ENCODE measurements at regions not wholly inside any gene's neighbourhood (a gene's known extent, or its start where the extent isn't known, plus 50 kb on each side); places are given as distances from the start of the nearest gene placed in this dataset.

DNA sequence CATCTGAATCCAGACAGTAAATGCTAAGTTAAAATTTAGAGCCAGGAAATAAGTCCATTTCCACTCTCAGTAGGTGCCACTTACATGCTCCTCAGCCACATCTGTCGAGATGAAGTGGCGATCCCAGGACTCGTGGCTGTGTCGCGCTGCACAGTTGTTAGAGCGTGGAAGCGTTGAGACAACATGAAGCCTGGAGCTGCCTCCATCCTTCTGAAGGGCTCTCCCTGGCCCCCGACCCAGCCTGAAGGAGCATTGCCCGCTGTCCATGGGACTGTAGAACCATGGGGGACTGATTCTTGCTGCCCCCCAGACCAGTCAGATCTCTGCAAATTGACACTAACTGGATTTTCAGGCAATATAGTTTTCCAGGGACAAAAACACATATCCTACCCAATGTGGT, 58.9 kb downstream of the IRX1 start:
- DNase-seq (ENCODE audit: low spot score), result no peak

- no peak for DNase-seq (ENCODE audit: low spot score)
Observed at GRCh38 chr5:3656803-3657202, 61.2 kb downstream of the IRX1 start.

GRCh38 chr5:3657364-3658022, 61.9 kb downstream of the IRX1 start:
- DNase-seq (ENCODE audit: low spot score), result no peak

- DNase-seq (ENCODE audit: low spot score), result no peak
Observed at GRCh38 chr5:3658929-3659328, 63.3 kb downstream of the IRX1 start.

- no peak for DNase-seq (ENCODE audit: low spot score)
Observed at GRCh38 chr5:3659907-3660306, 64.3 kb downstream of the IRX1 start.

- DNase-seq (ENCODE audit: low spot score), result no peak
Observed at GRCh38 chr5:3660630-3661029, 65.0 kb downstream of the IRX1 start.

- no peak for DNase-seq (ENCODE audit: low spot score)
Observed at GRCh38 chr5:3661755-3662296, 66.2 kb downstream of the IRX1 start.

DNA sequence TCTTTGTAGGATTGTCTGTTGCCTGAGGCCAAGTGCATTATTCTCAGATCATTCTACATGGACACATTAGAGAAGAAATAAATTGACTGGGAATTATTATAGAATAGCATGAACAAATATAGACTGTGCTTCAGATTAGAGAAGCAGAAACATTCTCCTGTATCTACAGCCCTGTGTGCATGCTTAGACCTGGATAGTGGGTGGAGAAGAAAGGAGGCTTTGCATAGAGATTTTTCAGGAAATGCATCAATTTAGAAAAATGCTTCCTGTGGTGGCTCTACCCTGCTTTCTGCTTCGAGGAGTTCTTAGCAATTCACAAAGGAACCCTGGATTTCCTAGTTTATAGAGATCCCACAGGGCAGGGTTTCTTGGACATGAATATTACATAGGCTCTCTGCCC, 66.7 kb downstream of the IRX1 start:
- DNase-seq (ENCODE audit: low spot score), result no peak

DNA sequence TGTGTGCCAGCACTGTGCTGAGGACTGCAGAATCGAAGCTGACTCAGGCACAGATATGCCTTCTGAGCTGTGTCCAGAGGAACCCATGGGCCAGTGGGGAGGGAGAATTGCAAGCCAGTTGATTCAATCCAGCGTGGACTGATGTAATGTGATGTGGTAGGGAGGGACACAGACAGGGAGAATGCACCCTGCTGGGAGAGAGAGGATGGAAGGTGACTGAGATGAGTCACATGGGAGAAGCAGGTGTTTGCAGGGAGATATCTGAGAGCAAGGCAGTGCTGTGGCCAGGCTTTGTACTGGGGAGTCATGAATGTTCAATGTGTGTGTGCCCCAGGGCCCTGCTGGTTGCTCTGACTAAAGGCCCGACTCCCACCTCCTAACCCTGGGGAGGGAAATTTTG, 75.7 kb downstream of the IRX1 start:
- no peak for DNase-seq (ENCODE audit: low spot score)

DNA sequence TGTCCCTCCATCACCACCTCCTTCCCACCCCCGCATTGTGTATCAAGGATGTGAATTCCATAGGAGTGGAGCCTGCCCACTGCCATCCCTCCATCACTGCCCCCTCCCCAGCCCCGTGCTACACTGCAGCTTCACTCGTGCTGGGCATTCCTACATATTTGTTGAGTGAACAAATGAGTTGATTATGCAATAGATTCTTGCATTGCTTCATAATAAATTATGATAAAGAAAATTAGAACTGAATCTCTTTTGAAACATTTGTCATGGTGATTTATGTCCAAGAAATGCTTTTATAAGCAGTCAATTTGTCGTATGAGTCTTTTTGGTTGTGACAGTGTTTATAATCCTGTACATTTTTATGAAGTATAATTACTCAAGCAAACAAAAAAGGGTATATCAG, 83.2 kb downstream of the IRX1 start:
- no peak for DNase-seq (ENCODE audit: low spot score)

DNA sequence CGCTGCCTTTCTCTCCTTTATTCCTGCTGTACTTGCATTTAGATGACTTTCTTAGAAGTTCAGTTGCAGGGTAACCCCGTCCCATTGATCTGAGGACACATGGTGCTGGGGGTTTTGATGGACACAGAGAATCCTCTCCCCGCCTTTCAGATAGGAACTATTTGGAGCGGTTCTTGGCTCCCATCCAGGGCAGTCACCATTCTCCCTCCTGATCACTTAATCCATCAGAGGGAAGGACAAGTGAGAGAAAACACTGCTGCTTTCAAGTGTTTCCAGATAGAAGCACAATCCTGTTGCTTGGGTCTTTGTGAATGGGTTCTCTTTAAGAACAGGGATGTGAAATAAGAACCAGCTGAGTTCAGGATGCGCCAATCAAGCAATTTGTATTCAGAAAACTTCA, 85.2 kb downstream of the IRX1 start:
- DNase-seq (ENCODE audit: low spot score), result no peak

- no peak for DNase-seq (ENCODE audit: low spot score)
Observed at GRCh38 chr5:3684118-3684517, 88.5 kb downstream of the IRX1 start.

DNA sequence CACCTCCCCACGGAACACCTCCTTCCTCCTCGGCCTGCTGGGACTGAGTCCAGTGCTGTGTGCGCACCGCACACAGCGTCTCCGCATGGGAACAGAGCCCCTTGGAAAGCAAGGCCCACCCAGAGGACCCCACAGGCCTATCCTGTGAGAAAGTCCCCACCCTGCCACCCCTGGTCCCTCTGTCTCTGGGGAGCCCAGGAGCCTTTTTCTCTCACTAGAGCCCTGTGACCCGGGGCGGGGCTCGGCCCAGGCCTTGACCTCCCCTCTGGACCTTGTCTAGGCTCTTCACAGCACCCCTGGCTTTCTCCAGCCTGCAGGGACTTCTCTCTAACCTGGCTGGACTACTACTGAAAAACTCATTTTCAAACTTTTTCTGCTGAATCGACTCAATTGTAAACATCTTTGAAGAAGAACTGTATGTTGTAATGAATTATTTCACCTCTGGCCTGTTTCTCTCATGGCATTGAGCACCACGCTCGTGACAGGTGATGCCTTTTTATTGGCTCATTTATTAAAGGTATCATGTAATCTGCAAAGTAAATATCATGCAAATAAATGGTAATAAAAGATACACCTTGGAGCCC, 89.2 kb downstream of the IRX1 start:
- no peak for DNase-seq (ENCODE audit: low spot score)

- DNase-seq (ENCODE audit: low spot score), result no peak
Observed at GRCh38 chr5:3694819-3695218, 99.2 kb downstream of the IRX1 start.

DNA sequence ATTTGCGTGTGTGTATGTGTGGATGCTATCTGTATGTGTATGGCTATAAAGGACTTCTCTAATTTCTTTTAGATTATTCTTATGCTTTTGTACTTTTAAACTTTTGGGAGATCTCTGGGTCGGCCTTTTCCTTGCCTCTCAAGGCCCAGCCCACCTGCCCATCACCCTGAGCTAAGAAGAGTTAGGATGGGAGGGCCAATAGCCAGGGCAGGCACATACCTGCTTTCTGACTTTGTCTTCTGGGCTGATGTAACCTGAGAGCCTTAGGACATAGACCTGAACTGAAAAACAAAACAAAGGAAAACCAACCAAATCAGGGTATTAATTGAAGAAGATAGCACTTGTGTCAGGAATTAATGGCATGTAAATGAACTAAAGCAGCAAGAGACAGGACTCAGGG, 100.2 kb downstream of the IRX1 start:
- no peak for DNase-seq (ENCODE audit: low spot score)

DNA sequence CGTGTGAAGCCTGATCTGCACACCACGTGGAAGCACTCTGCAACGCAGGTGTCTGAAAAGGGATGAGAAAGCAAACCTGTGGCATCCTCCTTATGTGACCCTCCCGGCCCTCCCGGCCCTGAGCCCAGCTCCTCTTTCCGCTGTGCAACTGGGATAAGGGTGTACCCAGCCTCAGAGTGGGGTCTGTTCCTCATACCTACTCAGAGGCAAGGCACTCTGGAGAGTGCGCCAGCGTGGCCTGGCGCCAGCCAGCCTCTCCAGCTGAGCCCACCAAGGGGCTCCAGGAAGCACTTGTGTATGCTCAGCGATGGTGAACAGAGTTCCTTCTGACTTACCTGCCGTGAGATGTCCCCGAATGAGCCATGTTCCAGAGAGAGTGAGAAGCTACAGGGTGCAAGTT, 102.8 kb downstream of the IRX1 start:
- no peak for DNase-seq (ENCODE audit: low spot score)

- no peak for DNase-seq (ENCODE audit: low spot score)
Observed at GRCh38 chr5:3701694-3702093, 106.1 kb downstream of the IRX1 start.

DNA sequence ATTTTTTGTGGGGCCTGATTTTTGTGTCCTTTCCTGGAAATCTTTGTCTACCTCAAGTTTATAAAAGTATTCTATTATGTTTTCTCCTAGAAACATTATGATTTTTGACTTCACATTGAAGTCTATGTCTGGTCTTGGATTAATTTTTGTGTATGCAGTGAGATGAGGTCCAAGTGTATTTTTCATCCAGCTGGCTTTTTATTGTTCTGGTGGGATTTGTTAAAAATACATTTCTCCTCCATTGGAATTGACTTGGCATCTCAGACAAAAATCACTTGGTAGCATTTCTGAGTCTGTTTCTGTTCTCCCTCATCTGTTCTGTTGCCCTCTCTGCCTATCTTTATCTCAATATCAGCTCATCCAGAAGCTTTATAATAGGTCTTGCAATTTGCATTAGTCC, 109.0 kb downstream of the IRX1 start:
- no peak for DNase-seq (ENCODE audit: low spot score)

DNA sequence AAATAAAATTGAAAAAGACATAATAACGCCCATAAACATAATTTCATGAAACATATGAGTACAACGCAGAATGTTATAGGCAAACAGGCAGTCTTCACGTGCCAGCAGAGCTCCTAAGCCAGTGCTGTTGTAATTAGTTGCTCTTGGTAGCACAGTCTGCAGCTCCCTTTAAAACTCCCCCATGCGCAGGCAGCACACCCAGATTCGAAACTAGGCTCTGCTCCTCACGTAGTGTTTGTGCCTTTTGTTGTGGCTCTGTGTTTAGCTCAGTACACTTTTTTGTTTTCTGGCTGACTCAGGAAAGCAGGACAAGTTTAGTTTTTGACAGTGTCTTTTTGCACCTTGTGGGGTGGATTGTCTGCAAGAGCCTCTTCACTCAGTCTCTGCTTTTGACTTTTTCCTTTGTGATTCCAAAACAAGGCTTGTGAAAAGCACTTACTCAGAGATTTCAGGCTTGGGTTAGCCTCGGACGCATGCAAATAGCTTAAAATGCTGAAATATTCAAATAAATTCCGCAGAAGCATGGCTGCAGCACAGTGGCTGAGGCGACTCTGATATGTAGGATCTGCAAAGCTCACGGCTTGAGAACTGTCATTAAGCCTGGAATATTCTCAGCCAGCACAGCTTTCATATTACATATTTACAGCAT, 113.6 kb downstream of the IRX1 start:
- DNase-seq (ENCODE audit: low spot score), result no peak

GRCh38 chr5:3709717-3710348, 114.2 kb downstream of the IRX1 start:
- no peak for DNase-seq (ENCODE audit: low spot score)

- DNase-seq (ENCODE audit: low spot score), result no peak
Observed at GRCh38 chr5:3715062-3715461, 119.4 kb downstream of the IRX1 start.

- DNase-seq (ENCODE audit: low spot score), result no peak
Observed at GRCh38 chr5:3729631-3730030, 134.0 kb downstream of the IRX1 start.

- DNase-seq (ENCODE audit: low spot score), result no peak
Observed at GRCh38 chr5:3734632-3735031, 139.0 kb downstream of the IRX1 start.
